ENCODE measurements at regions not wholly inside any gene's neighbourhood (a gene's known extent, or its start where the extent isn't known, plus 50 kb on each side); places are given as distances from the start of the nearest gene placed in this dataset.

DNA sequence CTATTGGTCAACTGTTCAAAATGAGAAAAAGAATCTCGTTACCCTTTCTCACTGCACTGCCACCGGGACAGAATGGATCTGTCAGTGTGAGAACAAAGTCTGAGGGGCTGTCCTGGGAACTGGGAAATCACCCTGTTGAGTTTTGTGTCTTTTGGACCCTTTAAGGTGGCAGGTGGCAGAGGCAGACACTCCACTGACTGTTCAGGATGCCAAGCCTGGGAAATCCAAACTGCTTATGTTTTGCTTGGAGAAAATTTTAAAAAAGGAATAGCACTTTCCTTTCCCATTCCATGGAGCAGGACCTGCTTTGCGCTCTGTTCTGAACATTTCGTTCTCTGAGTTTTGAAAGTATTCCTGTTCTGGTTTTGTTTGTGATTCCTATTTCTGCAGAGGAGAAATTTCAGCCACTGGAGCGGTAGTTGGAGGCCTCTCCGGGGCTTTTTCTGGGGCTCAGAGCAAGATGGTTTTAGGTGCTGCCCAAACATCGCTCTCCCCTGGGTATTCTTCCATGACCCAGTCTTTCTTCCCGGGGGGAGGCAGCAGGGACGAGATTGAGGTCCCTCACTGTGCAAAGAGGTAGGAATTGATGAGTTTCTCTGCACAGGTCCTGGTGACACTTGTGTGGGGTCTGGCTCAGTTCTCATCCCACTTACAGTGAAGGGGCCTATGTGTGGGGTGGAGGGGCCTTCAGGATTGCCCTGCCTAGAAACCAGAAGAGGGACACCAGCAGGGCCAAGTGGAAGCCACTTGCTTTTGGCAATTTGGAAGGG lies 138.5 kb upstream of the SYT13 start:
- Histone ChIP-seq H3K4me3 (no peak overlapping the region), H3K27ac (no peak overlapping the region), H3K4me1 (no peaks in the 10 kb centered on the region), H3K27me3 (peaks cover 0 to 6% (median 0%) of the 10 kb centered on the region in 3 donors), H3K9me3 (no peaks in the 10 kb centered on the region), H3K36me3 (no peaks in the 10 kb centered on the region)
- TF ChIP-seq CTCF (IDR thresholded peaks at IDR 0.05 in 4 of 5, conservative IDR thresholded peaks at IDR 0.05 in 1 of 5): no peak
- TF ChIP-seq POLR2A (IDR thresholded peaks at IDR 0.05): no peak
- DNase-seq (no peak), ATAC-seq (no peak)
- intact Hi-C loops (cut with DNase I; ENCODE audit: low total_unique reads): no loop called here
- in situ Hi-C loops (cut with MboI; ENCODE audit: low sequenced_read_pairs in 4 of 4): no loop called here

DNA sequence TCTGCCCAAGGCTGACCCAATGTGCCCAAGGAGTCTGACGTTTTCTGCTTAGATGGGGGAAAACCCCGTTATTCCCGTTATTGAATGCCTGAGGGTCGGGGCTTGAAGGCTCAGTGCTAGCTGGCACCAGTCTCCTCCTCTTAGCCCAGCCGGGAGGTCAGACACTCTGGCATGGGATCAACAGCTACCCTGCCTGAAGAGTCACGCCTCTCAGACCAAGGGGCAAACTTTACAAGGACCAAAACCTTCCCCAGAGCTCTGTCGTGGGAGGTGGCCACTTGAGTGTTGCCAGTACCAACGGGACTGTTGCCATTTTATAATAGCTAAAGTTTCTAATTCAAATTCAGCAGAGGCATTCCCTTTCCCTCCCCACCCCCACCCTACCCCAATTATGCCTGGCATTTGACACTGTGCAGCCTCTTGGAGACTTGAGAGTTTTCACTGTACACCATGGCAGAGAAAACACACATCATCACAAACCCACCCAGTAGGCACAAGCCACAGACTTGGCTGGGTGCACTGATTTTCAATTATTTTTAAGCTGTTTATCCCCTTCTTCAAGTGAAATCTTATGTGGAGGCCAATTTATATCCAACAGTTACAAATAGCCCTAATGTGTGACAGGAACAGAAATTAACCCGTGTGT lies 137.5 kb upstream of the SYT13 start:
- TF ChIP-seq CTCF (IDR thresholded peaks at IDR 0.05 in 4 of 5, conservative IDR thresholded peaks at IDR 0.05 in 1 of 5): no peak
- TF ChIP-seq POLR2A (IDR thresholded peaks at IDR 0.05): no peak
- Histone ChIP-seq H3K27ac (no peak overlapping the region), H3K4me3 (no peak overlapping the region), H3K27me3 (peaks cover 0 to 6% (median 0%) of the 10 kb centered on the region in 3 donors), H3K9me3 (no peaks in the 10 kb centered on the region), H3K36me3 (no peaks in the 10 kb centered on the region), H3K4me1 (no peaks in the 10 kb centered on the region)
- intact Hi-C loops (cut with DNase I; ENCODE audit: low total_unique reads): no loop called here
- ATAC-seq: no peak
- DNase-seq: no peak
- in situ Hi-C loops (cut with MboI; ENCODE audit: low sequenced_read_pairs in 4 of 4): no loop called here

DNA sequence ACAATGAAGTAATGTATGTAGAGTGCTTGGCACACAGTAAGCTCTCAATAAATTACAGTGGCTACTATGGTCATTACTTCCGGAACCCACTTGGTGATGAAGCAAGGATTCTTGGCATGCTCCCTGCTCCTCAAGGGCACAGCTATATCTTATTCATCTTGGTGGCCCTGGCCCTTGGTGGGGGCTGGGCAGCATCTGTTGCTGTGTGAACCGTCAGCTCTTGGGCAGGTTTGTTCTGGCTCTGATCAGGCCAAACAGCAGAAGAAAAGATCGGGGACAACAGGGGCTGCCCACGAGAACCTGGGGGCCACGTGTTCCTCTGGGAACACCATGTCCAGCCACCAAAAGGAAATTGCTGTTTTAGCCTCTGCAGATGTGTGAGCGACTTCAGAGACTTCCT lies 136.9 kb upstream of the SYT13 start:
- H3K4me1 ChIP-seq: no peaks in the 10 kb centered on the region
- H3K27ac ChIP-seq: no peak overlapping the region
- TF ChIP-seq CTCF (IDR thresholded peaks at IDR 0.05 in 4 of 5, conservative IDR thresholded peaks at IDR 0.05 in 1 of 5) (no peak), POLR2A (IDR thresholded peaks at IDR 0.05) (no peak)
- H3K9me3 ChIP-seq: no peaks in the 10 kb centered on the region
- DNase-seq (no peak), ATAC-seq (no peak)
- H3K36me3 ChIP-seq: no peaks in the 10 kb centered on the region
- intact Hi-C loops (cut with DNase I; ENCODE audit: low total_unique reads) (no loop called here), in situ Hi-C loops (cut with MboI; ENCODE audit: low sequenced_read_pairs in 4 of 4) (no loop called here)
- H3K4me3 ChIP-seq: no peak overlapping the region
- peaks cover 0 to 5% (median 0%) of the 10 kb centered on the region in 3 donors for H3K27me3 ChIP-seq

DNA sequence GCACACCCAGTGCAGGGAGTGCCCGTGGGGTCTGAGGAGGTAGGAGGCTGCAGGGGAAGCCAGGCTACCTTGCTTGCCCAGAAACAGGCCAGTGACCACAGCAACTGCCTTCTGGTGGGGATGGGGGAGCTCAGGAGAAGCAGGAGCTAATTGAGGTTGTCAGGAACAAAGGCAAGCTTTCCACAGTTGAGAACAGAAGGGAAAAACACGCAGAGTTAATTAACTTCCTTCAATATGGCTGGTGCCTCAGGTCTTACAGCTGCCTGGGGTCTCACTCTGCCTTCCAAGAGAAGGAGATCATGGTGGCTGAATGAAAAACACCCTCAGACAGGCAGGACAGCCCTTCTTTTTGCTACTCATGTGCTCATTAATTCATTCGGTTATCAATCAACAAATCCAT lies 127.9 kb upstream of the SYT13 start:
- no peak overlapping the region for H3K4me3 ChIP-seq
- H3K27ac ChIP-seq: no peak overlapping the region
- intact Hi-C loops (cut with DNase I; ENCODE audit: low total_unique reads): no loop called here
- H3K4me1 ChIP-seq: peaks cover 6 to 11% of the 10 kb centered on the region in 2 donors
- TF ChIP-seq POLR2A (IDR thresholded peaks at IDR 0.05): no peak
- TF ChIP-seq CTCF (IDR thresholded peaks at IDR 0.05 in 4 of 5, conservative IDR thresholded peaks at IDR 0.05 in 1 of 5): no peak
- in situ Hi-C loops (cut with MboI; ENCODE audit: low sequenced_read_pairs in 4 of 4): no loop called here
- DNase-seq (no peak), ATAC-seq (no peak)
- no peaks in the 10 kb centered on the region for H3K9me3 ChIP-seq
- H3K27me3 ChIP-seq: peaks cover 0 to 8% (median 5%) of the 10 kb centered on the region in 3 donors
- no peaks in the 10 kb centered on the region for H3K36me3 ChIP-seq
